Inflammatory macrophage (primary cell): ENCODE measurements at regions not wholly inside any gene's neighbourhood (a gene's known extent, or its start where the extent isn't known, plus 50 kb on each side); places are given as distances from the start of the nearest gene placed in this dataset.
A peak's percentile ranks its signal among the peaks of the same experiment; 100 is the strongest.

Experiments used
- DNase-seq, 2 donors: peaks; one replicate each; pipeline ENCODE4 v3.0.0-alpha.2; 2020 to 2022

GRCh38 chr9:99327667-99328066 lies 105.6 kb downstream of the SEC61B start:
- DNase-seq, result no peak

GRCh38 chr9:99335280-99335679 lies 113.2 kb downstream of the SEC61B start:
- DNase-seq, result no peak

- no peak for DNase-seq
Measured at GRCh38 chr9:99336005-99336404, 113.9 kb downstream of the SEC61B start.

GRCh38 chr9:99336531-99336930 lies 114.4 kb downstream of the SEC61B start:
- no peak for DNase-seq

- DNase-seq, result no peak
Measured at GRCh38 chr9:99340281-99340680, 118.2 kb downstream of the SEC61B start.

GRCh38 chr9:99341686-99342085 lies 119.6 kb downstream of the SEC61B start:
- no peak for DNase-seq

GRCh38 chr9:99345451-99345850 lies 123.4 kb downstream of the SEC61B start:
- no peak for DNase-seq

GRCh38 chr9:99345942-99346341 lies 123.9 kb downstream of the SEC61B start:
- no peak for DNase-seq

- DNase-seq, result no peak
Measured at GRCh38 chr9:99347568-99347967, 125.5 kb downstream of the SEC61B start.

- no peak for DNase-seq
Measured at GRCh38 chr9:99348289-99348688, 126.2 kb downstream of the SEC61B start.

GRCh38 chr9:99349870-99350269 lies 127.8 kb downstream of the SEC61B start:
- DNase-seq, result no peak

- no peak for DNase-seq
Measured at GRCh38 chr9:99350461-99350860, 128.4 kb downstream of the SEC61B start.

GRCh38 chr9:99351647-99352046 lies 129.6 kb downstream of the SEC61B start:
- no peak for DNase-seq

- DNase-seq, result no peak
Measured at GRCh38 chr9:99352826-99353225, 130.7 kb downstream of the SEC61B start.

- peak; percentile 75 to 89 for DNase-seq
Measured at GRCh38 chr9:99353408-99353807, 131.3 kb downstream of the SEC61B start.

GRCh38 chr9:99354104-99354503 lies 132.0 kb downstream of the SEC61B start:
- DNase-seq, result peak in 1 of 2 donors; percentile 16

GRCh38 chr9:99356512-99356971 lies 134.5 kb downstream of the SEC61B start:
- peak; percentile 95 to 98 for DNase-seq

GRCh38 chr9:99357575-99357974 lies 135.5 kb downstream of the SEC61B start:
- peak; percentile 57 to 88 for DNase-seq

- no peak for DNase-seq
Measured at GRCh38 chr9:99358668-99359067, 136.6 kb downstream of the SEC61B start.

GRCh38 chr9:99359336-99359735 lies 137.3 kb downstream of the SEC61B start:
- DNase-seq, result no peak

GRCh38 chr9:99360026-99360425 lies 137.9 kb downstream of the SEC61B start:
- DNase-seq, result no peak

- DNase-seq, result peak in 1 of 2 donors; percentile 28
Measured at GRCh38 chr9:99361817-99362216, 139.7 kb downstream of the SEC61B start.

GRCh38 chr9:99362321-99362720 lies 140.2 kb downstream of the SEC61B start:
- DNase-seq, result no peak

- DNase-seq, result no peak
Measured at GRCh38 chr9:99363509-99363908, 141.4 kb downstream of the SEC61B start.

GRCh38 chr9:99365233-99365980 lies 143.3 kb downstream of the SEC61B start:
- DNase-seq, result no peak
